ENCODE measurements at regions not wholly inside any gene's neighbourhood (a gene's known extent, or its start where the extent isn't known, plus 50 kb on each side); places are given as distances from the start of the nearest gene placed in this dataset.

DNA sequence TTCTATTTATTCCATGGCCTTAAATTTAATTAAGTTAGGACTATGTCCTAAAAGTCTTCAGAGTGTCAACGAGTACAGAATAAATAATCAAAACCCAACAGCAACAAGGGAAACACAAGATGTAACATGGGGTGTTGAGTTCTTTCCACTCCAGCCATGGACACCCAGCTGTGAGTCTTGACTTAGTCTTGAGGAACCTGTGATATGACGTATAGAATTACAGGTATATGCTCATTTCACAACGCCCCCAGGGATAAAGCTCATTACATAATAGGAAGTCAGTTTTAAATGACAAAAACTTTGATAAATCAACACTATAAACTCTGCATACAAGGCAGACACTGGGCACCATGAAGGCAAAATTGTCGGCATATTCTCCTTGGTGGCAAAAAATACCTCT, 200.0 kb upstream of the CASK start:
- no peaks in the 10 kb centered on the region for H3K36me3 ChIP-seq (ENCODE audit: low read depth, missing control alignments)
- H3K9me3 ChIP-seq, result no peaks in the 10 kb centered on the region
- WGBS, 2 donors, result 86 to 87% methylated on average over 4 of the region's 4 CpGs
- no peaks in the 10 kb centered on the region for H3K4me1 ChIP-seq
- H3K27ac ChIP-seq, result no peak overlapping the region
- H3K4me3 ChIP-seq, result no peak overlapping the region
- no peaks in the 10 kb centered on the region for H3K27me3 ChIP-seq
- no peak for TF ChIP-seq POLR2A (IDR thresholded peaks at IDR 0.05)
- TF ChIP-seq, protein P1, sequence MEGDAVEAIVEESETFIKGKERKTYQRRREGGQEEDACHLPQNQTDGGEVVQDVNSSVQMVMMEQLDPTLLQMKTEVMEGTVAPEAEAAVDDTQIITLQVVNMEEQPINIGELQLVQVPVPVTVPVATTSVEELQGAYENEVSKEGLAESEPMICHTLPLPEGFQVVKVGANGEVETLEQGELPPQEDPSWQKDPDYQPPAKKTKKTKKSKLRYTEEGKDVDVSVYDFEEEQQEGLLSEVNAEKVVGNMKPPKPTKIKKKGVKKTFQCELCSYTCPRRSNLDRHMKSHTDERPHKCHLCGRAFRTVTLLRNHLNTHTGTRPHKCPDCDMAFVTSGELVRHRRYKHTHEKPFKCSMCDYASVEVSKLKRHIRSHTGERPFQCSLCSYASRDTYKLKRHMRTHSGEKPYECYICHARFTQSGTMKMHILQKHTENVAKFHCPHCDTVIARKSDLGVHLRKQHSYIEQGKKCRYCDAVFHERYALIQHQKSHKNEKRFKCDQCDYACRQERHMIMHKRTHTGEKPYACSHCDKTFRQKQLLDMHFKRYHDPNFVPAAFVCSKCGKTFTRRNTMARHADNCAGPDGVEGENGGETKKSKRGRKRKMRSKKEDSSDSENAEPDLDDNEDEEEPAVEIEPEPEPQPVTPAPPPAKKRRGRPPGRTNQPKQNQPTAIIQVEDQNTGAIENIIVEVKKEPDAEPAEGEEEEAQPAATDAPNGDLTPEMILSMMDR (IDR thresholded peaks at IDR 0.05), result no peak
- no peak for DNase-seq
- intact Hi-C loops (cut with DNase I; ENCODE audit: low total_unique reads), result no loop called here

DNA sequence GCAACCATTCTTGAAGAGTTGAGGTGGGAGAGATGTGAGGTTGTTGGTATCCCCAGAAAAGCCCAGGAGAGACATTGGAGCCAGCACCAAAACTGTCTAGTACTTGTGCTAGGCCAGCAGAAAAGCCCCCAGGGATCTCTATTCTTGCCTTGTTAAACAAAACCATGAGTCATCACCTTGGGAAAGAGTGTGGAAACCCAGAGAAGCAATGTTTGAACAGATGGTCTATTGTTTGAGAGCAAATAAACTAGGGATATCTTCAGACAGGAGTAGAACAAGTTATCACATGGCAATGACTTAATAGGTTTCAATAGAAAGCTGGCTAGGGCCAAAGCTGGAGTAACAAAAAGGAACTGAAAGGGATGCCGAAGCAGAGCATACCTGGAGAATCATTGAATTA, 195.7 kb upstream of the CASK start:
- no peaks in the 10 kb centered on the region for H3K27me3 ChIP-seq
- intact Hi-C loops (cut with DNase I; ENCODE audit: low total_unique reads), result no loop called here
- H3K9me3 ChIP-seq, result no peaks in the 10 kb centered on the region
- no peak overlapping the region for H3K4me3 ChIP-seq
- H3K27ac ChIP-seq, result no peak overlapping the region
- DNase-seq, result no peak
- no peaks in the 10 kb centered on the region for H3K36me3 ChIP-seq (ENCODE audit: low read depth, missing control alignments)
- WGBS, 2 donors, result 83 to 85% methylated on average over 1 of the region's 1 CpG
- TF ChIP-seq, protein P1 (IDR thresholded peaks at IDR 0.05), result no peak
- no peak for TF ChIP-seq POLR2A (IDR thresholded peaks at IDR 0.05)
- no peaks in the 10 kb centered on the region for H3K4me1 ChIP-seq

GRCh38 chrX:42117318-42117717, 194.0 kb upstream of the CASK start:
- WGBS, 2 donors, result 79 to 97% methylated on average over 2 of the region's 2 CpGs
- Histone ChIP-seq H3K27me3 (no peaks in the 10 kb centered on the region), H3K4me1 (no peaks in the 10 kb centered on the region), H3K27ac (no peak overlapping the region), H3K9me3 (no peaks in the 10 kb centered on the region), H3K36me3 (ENCODE audit: low read depth, missing control alignments) (no peaks in the 10 kb centered on the region), H3K4me3 (no peak overlapping the region)
- intact Hi-C loops (cut with DNase I; ENCODE audit: low total_unique reads), result no loop called here
- no peak for TF ChIP-seq POLR2A (IDR thresholded peaks at IDR 0.05)
- TF ChIP-seq, protein P1 (IDR thresholded peaks at IDR 0.05), result no peak
- no peak for DNase-seq

DNA sequence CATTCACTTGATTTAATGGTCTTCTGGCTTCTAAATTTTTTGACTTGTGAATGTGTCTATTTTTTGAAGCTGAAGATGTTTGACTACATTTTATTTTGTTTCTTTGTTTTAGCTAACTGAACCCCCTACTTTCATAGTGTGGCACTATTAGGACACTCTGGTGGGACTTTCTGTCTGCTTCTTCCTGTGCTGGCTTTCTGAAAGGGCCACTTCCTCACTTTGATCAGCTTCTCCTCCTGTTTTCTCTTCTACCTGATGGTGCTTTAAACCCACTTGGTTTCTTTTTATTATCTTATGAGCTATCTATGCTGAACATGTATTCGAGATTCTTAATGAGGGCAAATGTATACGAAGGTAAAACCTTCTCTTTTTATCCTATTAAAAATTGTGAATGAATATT, 186.1 kb upstream of the CASK start:
- no peaks in the 10 kb centered on the region for H3K9me3 ChIP-seq

More for the DNA sequence above, 186.1 kb upstream of the CASK start:
- DNase-seq, result no peak
- no peaks in the 10 kb centered on the region for H3K36me3 ChIP-seq (ENCODE audit: low read depth, missing control alignments)
- H3K27ac ChIP-seq, result no peak overlapping the region
- no peak overlapping the region for H3K4me3 ChIP-seq
- TF ChIP-seq POLR2A (IDR thresholded peaks at IDR 0.05), result no peak
- TF ChIP-seq, protein P1 (IDR thresholded peaks at IDR 0.05), result no peak
- 94 to 100% methylated on average over 2 of the region's 2 CpGs for WGBS, 2 donors
- H3K4me1 ChIP-seq, result no peaks in the 10 kb centered on the region
- intact Hi-C loops (cut with DNase I; ENCODE audit: low total_unique reads), result no loop called here
- no peaks in the 10 kb centered on the region for H3K27me3 ChIP-seq
